B cell (primary cell): ENCODE measurements at regions not wholly inside any gene's neighbourhood (a gene's known extent, or its start where the extent isn't known, plus 50 kb on each side); places are given as distances from the start of the nearest gene placed in this dataset.

Experiments
- ATAC-seq: fragments of 200-7000 bp; cut with Tn5 transposase; one replicate; pipeline ENCODE4 v1.10.0; 2021; ENCODE audit warnings: low read depth, mild to moderate bottlenecking, moderate number of reproducible peaks, moderate library complexity
- CTCF ChIA-PET: fragments of 350-600 bp; sonication (Branson Sonifier 250); formaldehyde crosslinking; loops from one replicate; lab custom pipeline; 2021; ENCODE audit warnings: antibody characterized with exemption, inconsistent platforms; lab: Charles Lee
- POLR2A ChIA-PET: fragments of 350-600 bp; sonication (Branson Sonifier 250); formaldehyde crosslinking; loops from one replicate; lab custom pipeline; 2021; ENCODE audit warnings: antibody characterized with exemption; lab: Charles Lee
- DNase-seq: peaks from one replicate; pipeline ENCODE4 v3.0.0; 2013
- H2AFZ ChIP-seq: 2 replicates; pipeline ENCODE4 v1.6.1; 2012; ENCODE audit warnings: mild to moderate bottlenecking, low read depth, low read length; ENCODE audit not compliant: insufficient read depth, poor library complexity, severe bottlenecking
- H3K27ac ChIP-seq, 2 donors: 1 replicate in 1 of 2; 2 replicates in 1 of 2; pipeline ENCODE4 v1.5.1; 2012 to 2013; ENCODE audit warnings: low read length in 2 of 2, mild to moderate bottlenecking in 2 of 2, moderate library complexity in 1 of 2
- H3K27me3 ChIP-seq, 4 experiments: fragments of 200-600 bp in 1 of 4; sonication (generic) in 1 of 4; replicated peaks in 1 of 4; 1 replicate in 2 of 4; 2 replicates in 2 of 4; pipeline versions ENCODE4 v1.6.1 to v1.7.0; 2013 to 2016; ENCODE audit warnings: low read length in 3 of 4, mild to moderate bottlenecking in 2 of 4, mixed read lengths in 1 of 4, moderate library complexity in 1 of 4; ENCODE audit not compliant: insufficient read depth in 4 of 4, control insufficient read depth in 3 of 4; ENCODE audit errors: control extremely low read depth in 1 of 4
- H3K36me3 ChIP-seq, 2 experiments: replicated peaks in 1 of 2; 1 replicate in 1 of 2; 2 replicates in 1 of 2; pipeline versions ENCODE4 v1.6.1 to v1.7.1; 2013; ENCODE audit warnings: low read length in 1 of 2; ENCODE audit not compliant: insufficient read depth in 2 of 2, control insufficient read depth in 1 of 2; ENCODE audit errors: control extremely low read depth in 1 of 2, extremely low read depth in 1 of 2
- H3K4me1 ChIP-seq, 2 donors: fragments of 200-600 bp in 1 of 2; sonication (generic) in 1 of 2; 1 replicate in 1 of 2; 2 replicates in 1 of 2; pipeline versions ENCODE4 v1.5.1 to v1.6.1; 2013 to 2017; ENCODE audit warnings: low read length in 2 of 2; ENCODE audit not compliant: control insufficient read depth in 2 of 2, insufficient read depth in 2 of 2
- H3K4me2 ChIP-seq: replicated peaks from 2 replicates; pipeline ENCODE3; 2012; ENCODE audit warnings: mild to moderate bottlenecking, low read depth, low read length; ENCODE audit not compliant: poor library complexity, severe bottlenecking
- H3K4me3 ChIP-seq, 5 experiments: fragments of 200-600 bp in 1 of 5; sonication (generic) in 1 of 5; 1 replicate in 3 of 5; 2 replicates in 2 of 5; pipeline versions ENCODE4 v1.5.1 to v1.7.0; 2011 to 2016; ENCODE audit warnings: low read length in 4 of 5, mild to moderate bottlenecking in 4 of 5, low read depth in 2 of 5, control low read depth in 1 of 5, moderate library complexity in 1 of 5; ENCODE audit not compliant: insufficient read depth in 1 of 5; ENCODE audit errors: control extremely low read depth in 1 of 5, extremely low read depth in 1 of 5
- H3K79me2 ChIP-seq: fragments of 200-600 bp; sonication (generic); one replicate; pipeline ENCODE4 v1.6.0; 2016; ENCODE audit warnings: low read length; ENCODE audit not compliant: control insufficient read depth, insufficient read depth
- H3K9ac ChIP-seq: fragments of 200-600 bp; sonication (generic); 2 replicates; pipeline ENCODE4 v1.6.1; 2017; ENCODE audit warnings: mild to moderate bottlenecking, low read length, moderate library complexity
- H3K9me3 ChIP-seq, 3 donors: one replicate each; pipeline versions ENCODE4 v1.6.1 to v1.7.1; 2013; ENCODE audit warnings: low read length in 2 of 3; ENCODE audit not compliant: control insufficient read depth in 2 of 3, insufficient read depth in 1 of 3; ENCODE audit errors: control extremely low read depth in 1 of 3
- H4K20me1 ChIP-seq: 2 replicates; pipeline ENCODE4 v1.6.0; 2012; ENCODE audit warnings: mild to moderate bottlenecking, low read length; ENCODE audit not compliant: insufficient read depth, control insufficient read depth, poor library complexity, severe bottlenecking
- H3K27ac Mint-ChIP-seq: one replicate; pipeline ENCODE4 v1.8.0; 2021; ENCODE audit warnings: mixed read lengths
- H3K27me3 Mint-ChIP-seq: one replicate; pipeline ENCODE4 v1.8.0; 2021; ENCODE audit warnings: mixed read lengths
- H3K4me1 Mint-ChIP-seq: one replicate; pipeline ENCODE4 v1.8.0; 2021; ENCODE audit warnings: mixed read lengths
- H3K4me3 Mint-ChIP-seq: one replicate; pipeline ENCODE4 v1.8.0; 2021; ENCODE audit warnings: mixed read lengths
- H3K9me3 Mint-ChIP-seq: one replicate; pipeline ENCODE4 v1.8.0; 2022; ENCODE audit warnings: mixed read lengths; ENCODE audit not compliant: insufficient read depth
- EZH2 ChIP-seq: IDR thresholded peaks from 2 replicates; pipeline ENCODE4 v1.6.1; 2012; ENCODE audit warnings: borderline replicate concordance, low read depth, mild to moderate bottlenecking, moderate library complexity, low read length; ENCODE audit not compliant: insufficient read depth, poor library complexity, severe bottlenecking
- WGBS: methylation state at CpG from one replicate; pipeline ENCODE4 v1.1.5; 2013; ENCODE audit warnings: missing lambda C conversion rate; ENCODE audit not compliant: insufficient coverage; 5-methylcytosine and 5-hydroxymethylcytosine counted together
- intact Hi-C: fragments of 100-400 bp; cut with micrococcal nuclease; formaldehyde crosslinking; loops from one replicate; pipeline ENCODE4 v1.10.0; 2022
- TF ChIP-seq, protein P1 (sequence below): fragments of 200-600 bp; IDR thresholded peaks from one replicate; pipeline ENCODE4 v1.8.0; 2022; ENCODE audit warnings: antibody characterized with exemption, mild to moderate bottlenecking

DNA sequence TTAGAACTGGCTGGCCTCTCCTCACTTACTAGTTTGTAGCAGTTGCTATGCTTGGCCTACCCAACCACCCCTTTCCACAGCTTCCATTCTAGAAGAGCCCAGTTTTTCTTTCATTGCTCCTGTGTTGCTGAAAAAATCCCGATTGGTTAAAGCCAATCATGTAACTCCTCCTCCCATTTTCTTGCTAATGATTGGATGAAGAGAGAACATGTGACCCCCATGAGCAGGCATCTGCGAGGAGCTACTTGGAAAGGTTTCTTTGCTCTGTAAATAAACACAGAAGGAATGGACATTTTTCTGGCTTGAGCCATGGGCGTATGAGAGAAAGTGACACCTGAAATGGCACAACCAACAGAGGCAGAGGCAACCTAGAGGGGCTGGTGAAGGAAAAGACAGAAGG lies 773.8 kb upstream of the TBX3 start:
- H3K4me1 ChIP-seq = no peaks in the 10 kb centered on the region
- no peak overlapping the region for H2AFZ ChIP-seq
- TF ChIP-seq EZH2 = no peak
- TF ChIP-seq, protein P1, sequence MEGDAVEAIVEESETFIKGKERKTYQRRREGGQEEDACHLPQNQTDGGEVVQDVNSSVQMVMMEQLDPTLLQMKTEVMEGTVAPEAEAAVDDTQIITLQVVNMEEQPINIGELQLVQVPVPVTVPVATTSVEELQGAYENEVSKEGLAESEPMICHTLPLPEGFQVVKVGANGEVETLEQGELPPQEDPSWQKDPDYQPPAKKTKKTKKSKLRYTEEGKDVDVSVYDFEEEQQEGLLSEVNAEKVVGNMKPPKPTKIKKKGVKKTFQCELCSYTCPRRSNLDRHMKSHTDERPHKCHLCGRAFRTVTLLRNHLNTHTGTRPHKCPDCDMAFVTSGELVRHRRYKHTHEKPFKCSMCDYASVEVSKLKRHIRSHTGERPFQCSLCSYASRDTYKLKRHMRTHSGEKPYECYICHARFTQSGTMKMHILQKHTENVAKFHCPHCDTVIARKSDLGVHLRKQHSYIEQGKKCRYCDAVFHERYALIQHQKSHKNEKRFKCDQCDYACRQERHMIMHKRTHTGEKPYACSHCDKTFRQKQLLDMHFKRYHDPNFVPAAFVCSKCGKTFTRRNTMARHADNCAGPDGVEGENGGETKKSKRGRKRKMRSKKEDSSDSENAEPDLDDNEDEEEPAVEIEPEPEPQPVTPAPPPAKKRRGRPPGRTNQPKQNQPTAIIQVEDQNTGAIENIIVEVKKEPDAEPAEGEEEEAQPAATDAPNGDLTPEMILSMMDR = no peak
- peaks cover 0 to 3% (median 0%) of the 10 kb centered on the region in 4 experiments for H3K27me3 ChIP-seq
- no peak overlapping the region for H3K4me2 ChIP-seq
- no peak overlapping the region for H3K4me3 ChIP-seq
- H3K9ac ChIP-seq = no peak overlapping the region
- ATAC-seq (no peak), DNase-seq (no peak)
- ChIA-PET POLR2A (no interaction called here), CTCF (no interaction called here)
- H3K4me3 Mint-ChIP-seq = no peak overlapping the region
- peaks cover 0 to 4% (median 0%) of the 10 kb centered on the region in 3 donors for H3K9me3 ChIP-seq
- no peaks in the 10 kb centered on the region for H4K20me1 ChIP-seq
- H3K27ac Mint-ChIP-seq = no peak overlapping the region
- peaks cover 2% of the 10 kb centered on the region for H3K9me3 Mint-ChIP-seq
- no peaks in the 10 kb centered on the region for H3K79me2 ChIP-seq
- no peaks in the 10 kb centered on the region for H3K4me1 Mint-ChIP-seq
- no peaks in the 10 kb centered on the region for H3K36me3 ChIP-seq
- H3K27ac ChIP-seq = no peak overlapping the region
- intact Hi-C loops = no loop called here
- WGBS = 68% methylated on average over 2 of the region's 3 CpGs
- H3K27me3 Mint-ChIP-seq = peaks cover 9% of the 10 kb centered on the region

GRCh38 chr12:115456946-115457689 lies 773.1 kb upstream of the TBX3 start:
- no peaks in the 10 kb centered on the region for H3K4me1 ChIP-seq
- no peak for TF ChIP-seq EZH2
- TF ChIP-seq, protein P1 = no peak
- H3K4me1 Mint-ChIP-seq = peaks cover 4% of the 10 kb centered on the region
- peaks cover 0 to 4% (median 0%) of the 10 kb centered on the region in 3 donors for H3K9me3 ChIP-seq
- peaks cover 0 to 5% (median 0%) of the 10 kb centered on the region in 4 experiments for H3K27me3 ChIP-seq
- ATAC-seq (no peak), DNase-seq (no peak)
- WGBS = 83% methylated on average over 4 of the region's 8 CpGs
- no peak overlapping the region for H3K4me3 ChIP-seq
- ChIA-PET CTCF (no interaction called here), POLR2A (no interaction called here)
- H3K27me3 Mint-ChIP-seq = peaks cover 16% of the 10 kb centered on the region
- no peak overlapping the region for H3K9ac ChIP-seq
- no peak overlapping the region for H3K27ac ChIP-seq
- intact Hi-C loops = no loop called here
- H3K4me2 ChIP-seq = no peak overlapping the region
- no peaks in the 10 kb centered on the region for H3K36me3 ChIP-seq
- no peaks in the 10 kb centered on the region for H3K79me2 ChIP-seq
- no peak overlapping the region for H3K4me3 Mint-ChIP-seq
- H2AFZ ChIP-seq = no peak overlapping the region
- no peaks in the 10 kb centered on the region for H4K20me1 ChIP-seq
- H3K27ac Mint-ChIP-seq = no peak overlapping the region
- peaks cover 1% of the 10 kb centered on the region for H3K9me3 Mint-ChIP-seq
